SK-N-DZ (cell line): ENCODE measurements at regions not wholly inside any gene's neighbourhood (a gene's known extent, or its start where the extent isn't known, plus 50 kb on each side); places are given as distances from the start of the nearest gene placed in this dataset.

Source experiments
- DNase-seq: peaks from one replicate; pipeline ENCODE4 v3.0.0-alpha.2; 2015; ENCODE audit warnings: low spot score

- no peak for DNase-seq
Observed at GRCh38 chr4:153988492-153989363, 199.8 kb upstream of the SFRP2 start.

GRCh38 chr4:153987291-153987690 is 198.4 kb upstream of the SFRP2 start:
- DNase-seq, result no peak

GRCh38 chr4:153976954-153977353 is 188.1 kb upstream of the SFRP2 start:
- no peak for DNase-seq

GRCh38 chr4:153974452-153974851 is 185.6 kb upstream of the SFRP2 start:
- DNase-seq, result no peak

GRCh38 chr4:153973942-153974341 is 185.1 kb upstream of the SFRP2 start:
- no peak for DNase-seq

- DNase-seq, result no peak
Observed at GRCh38 chr4:153971899-153972298, 183.0 kb upstream of the SFRP2 start.

- no peak for DNase-seq
Observed at GRCh38 chr4:153970169-153970568, 181.3 kb upstream of the SFRP2 start.

GRCh38 chr4:153969542-153969941 is 180.7 kb upstream of the SFRP2 start:
- no peak for DNase-seq

GRCh38 chr4:153966641-153967040 is 177.8 kb upstream of the SFRP2 start:
- DNase-seq, result no peak

- DNase-seq, result no peak
Observed at GRCh38 chr4:153963216-153963615, 174.3 kb upstream of the SFRP2 start.

GRCh38 chr4:153962311-153963039 is 173.6 kb upstream of the SFRP2 start:
- DNase-seq, result no peak

GRCh38 chr4:153955327-153955726 is 166.4 kb upstream of the SFRP2 start:
- DNase-seq, result no peak

GRCh38 chr4:153954654-153955053 is 165.8 kb upstream of the SFRP2 start:
- DNase-seq, result no peak

GRCh38 chr4:153950100-153950979 is 161.5 kb upstream of the SFRP2 start:
- DNase-seq, result no peak

- no peak for DNase-seq
Observed at GRCh38 chr4:153948041-153948440, 159.2 kb upstream of the SFRP2 start.

- no peak for DNase-seq
Observed at GRCh38 chr4:153947124-153947523, 158.2 kb upstream of the SFRP2 start.

GRCh38 chr4:153945704-153946103 is 156.8 kb upstream of the SFRP2 start:
- DNase-seq, result no peak

- no peak for DNase-seq
Observed at GRCh38 chr4:153943738-153944415, 155.0 kb upstream of the SFRP2 start.

- no peak for DNase-seq
Observed at GRCh38 chr4:153940916-153941315, 152.0 kb upstream of the SFRP2 start.

- DNase-seq, result no peak
Observed at GRCh38 chr4:153939570-153939969, 150.7 kb upstream of the SFRP2 start.

GRCh38 chr4:153938994-153939393 is 150.1 kb upstream of the SFRP2 start:
- DNase-seq, result no peak
